NCI-H1930 (cell line): ENCODE measurements at regions not wholly inside any gene's neighbourhood (a gene's known extent, or its start where the extent isn't known, plus 50 kb on each side); places are given as distances from the start of the nearest gene placed in this dataset.
"Not testable (repeated sequence)": the region's sequence is repeated elsewhere in the genome, so short reads cannot be mapped to it uniquely, and the experiment has no call there.

Source experiments
- DNase-seq, 2 experiments: peaks; one replicate each; lab custom pipeline; 2025; lab: John Stamatoyannopoulos, UW

GRCh38 chr6:153539602-153540001, 408.5 kb upstream of the RGS17 start:
- DNase-seq = no peak

GRCh38 chr6:153538491-153538890, 407.4 kb upstream of the RGS17 start:
- no peak for DNase-seq

- no peak for DNase-seq
Observed at GRCh38 chr6:153537422-153537821, 406.3 kb upstream of the RGS17 start.

- DNase-seq = no peak
Observed at GRCh38 chr6:153526479-153526878, 395.4 kb upstream of the RGS17 start.

GRCh38 chr6:153525998-153526397, 394.9 kb upstream of the RGS17 start:
- DNase-seq = no peak

- no peak for DNase-seq
Observed at GRCh38 chr6:153523390-153523789, 392.3 kb upstream of the RGS17 start.

- no peak for DNase-seq
Observed at GRCh38 chr6:153511896-153512496, 380.9 kb upstream of the RGS17 start.

GRCh38 chr6:153503810-153504209, 372.7 kb upstream of the RGS17 start:
- no peak for DNase-seq

GRCh38 chr6:153493501-153493900, 362.4 kb upstream of the RGS17 start:
- no peak for DNase-seq

GRCh38 chr6:153489479-153489878, 358.4 kb upstream of the RGS17 start:
- DNase-seq = no peak

- DNase-seq = no peak
Observed at GRCh38 chr6:153488267-153488666, 357.2 kb upstream of the RGS17 start.

GRCh38 chr6:153485072-153485471, 354.0 kb upstream of the RGS17 start:
- no peak for DNase-seq

GRCh38 chr6:153484056-153484455, 353.0 kb upstream of the RGS17 start:
- DNase-seq = no peak

- no peak for DNase-seq
Observed at GRCh38 chr6:153476243-153476642, 345.2 kb upstream of the RGS17 start.

- DNase-seq = no peak
Observed at GRCh38 chr6:153465050-153465449, 334.0 kb upstream of the RGS17 start.

- no peak for DNase-seq
Observed at GRCh38 chr6:153449279-153449678, 318.2 kb upstream of the RGS17 start.

- DNase-seq = not testable (repeated sequence)
Observed at GRCh38 chr6:153442749-153443148, 311.7 kb upstream of the RGS17 start.

GRCh38 chr6:153442096-153442495, 311.0 kb upstream of the RGS17 start:
- no peak for DNase-seq

- DNase-seq = no peak
Observed at GRCh38 chr6:153437193-153437592, 306.1 kb upstream of the RGS17 start.

GRCh38 chr6:153436351-153436750, 305.3 kb upstream of the RGS17 start:
- no peak for DNase-seq

- DNase-seq = no peak
Observed at GRCh38 chr6:153435787-153436186, 304.7 kb upstream of the RGS17 start.

GRCh38 chr6:153425536-153425935, 294.5 kb upstream of the RGS17 start:
- DNase-seq = no peak

GRCh38 chr6:153424719-153425400, 293.8 kb upstream of the RGS17 start:
- no peak for DNase-seq

GRCh38 chr6:153412519-153412918, 281.4 kb upstream of the RGS17 start:
- no peak for DNase-seq
